Keratinocyte (primary cell): ENCODE measurements at regions not wholly inside any gene's neighbourhood (a gene's known extent, or its start where the extent isn't known, plus 50 kb on each side); places are given as distances from the start of the nearest gene placed in this dataset.

ENCODE experiments used
- DNase-seq: peaks from one replicate; pipeline ENCODE4 v3.0.0-alpha.2; 2011; ENCODE audit warnings: low read depth, missing footprints, low spot score
- FAIRE-seq: peaks from 2 replicates; lab custom pipeline; 2011; peaks lifted over from hg19 to GRCh38; lab: Jason Lieb, UNC
- H2AFZ ChIP-seq: 2 replicates; pipeline ENCODE4 v1.6.0; 2012; ENCODE audit warnings: low read length, control low read depth, inconsistent platforms; ENCODE audit not compliant: control insufficient read depth
- H3K27ac ChIP-seq: 2 replicates; pipeline ENCODE4 v1.5.1; 2011; ENCODE audit warnings: low read length; ENCODE audit not compliant: control insufficient read depth, insufficient read depth
- H3K27me3 ChIP-seq: 3 replicates; pipeline ENCODE4 v1.6.0; 2011; ENCODE audit warnings: low read length; ENCODE audit not compliant: control insufficient read depth, insufficient read depth; ENCODE audit errors: extremely low read depth
- H3K36me3 ChIP-seq, 2 experiments: 2 replicates in 1 of 2; 3 replicates in 1 of 2; pipeline ENCODE4 v1.5.1; 2011; ENCODE audit warnings: low read length in 2 of 2, mild to moderate bottlenecking in 1 of 2; ENCODE audit not compliant: control insufficient read depth in 2 of 2, insufficient read depth in 2 of 2; ENCODE audit errors: extremely low read depth in 1 of 2
- H3K4me1 ChIP-seq: 3 replicates; pipeline ENCODE4 v1.5.1; 2011; ENCODE audit warnings: low read length; ENCODE audit not compliant: control insufficient read depth, insufficient read depth; ENCODE audit errors: extremely low read depth
- H3K4me2 ChIP-seq: 3 replicates; pipeline ENCODE4 v1.6.0; 2011; ENCODE audit warnings: low read depth, low read length; ENCODE audit not compliant: control insufficient read depth, insufficient read depth; ENCODE audit errors: extremely low read depth
- H3K4me3 ChIP-seq, 3 experiments: fragments of 200-600 bp in 1 of 3; sonication (generic) in 1 of 3; 2 replicates in 2 of 3; 3 replicates in 1 of 3; pipeline ENCODE4 v1.5.1; 2011 to 2016; ENCODE audit warnings: low read length in 3 of 3, mild to moderate bottlenecking in 3 of 3, control low read depth in 2 of 3, inconsistent platforms in 1 of 3, low read depth in 1 of 3, mixed read lengths in 1 of 3, mixed run types in 1 of 3, moderate library complexity in 1 of 3; ENCODE audit not compliant: control insufficient read depth in 2 of 3, insufficient read depth in 2 of 3; ENCODE audit errors: extremely low read depth in 1 of 3
- H3K79me2 ChIP-seq: 2 replicates; pipeline ENCODE4 v1.6.0; 2012; ENCODE audit warnings: low read length; ENCODE audit not compliant: control insufficient read depth, insufficient read depth
- H3K9ac ChIP-seq: 3 replicates; pipeline ENCODE4 v1.6.0; 2011; ENCODE audit warnings: low read length; ENCODE audit not compliant: control insufficient read depth, insufficient read depth; ENCODE audit errors: extremely low read depth
- H3K9me1 ChIP-seq: 3 replicates; pipeline ENCODE4 v1.6.0; 2011; ENCODE audit warnings: low read length; ENCODE audit not compliant: control insufficient read depth, insufficient read depth; ENCODE audit errors: extremely low read depth
- H3K9me3 ChIP-seq: 2 replicates; pipeline ENCODE4 v1.5.1; 2012; ENCODE audit warnings: low read depth, low read length; ENCODE audit not compliant: control insufficient read depth
- H4K20me1 ChIP-seq: 3 replicates; pipeline ENCODE4 v1.6.0; 2011; ENCODE audit warnings: low read length; ENCODE audit not compliant: control insufficient read depth, insufficient read depth; ENCODE audit errors: extremely low read depth
- CTCF ChIP-seq, 3 experiments: IDR thresholded peaks in 1 of 3; conservative IDR thresholded peaks in 1 of 3; optimal IDR thresholded peaks in 1 of 3; 2 replicates in 2 of 3; 3 replicates in 1 of 3; pipeline versions ENCODE3 to v1.5.1; 2011; ENCODE audit warnings: low read length in 3 of 3, mild to moderate bottlenecking in 3 of 3, moderate library complexity in 2 of 3, control low read depth in 1 of 3, inconsistent platforms in 1 of 3; ENCODE audit not compliant: insufficient read depth in 2 of 3; ENCODE audit errors: extremely low read depth in 1 of 3
- EZH2 ChIP-seq: IDR thresholded peaks from one replicate; pipeline ENCODE4 v1.6.1; 2012; ENCODE audit warnings: inconsistent platforms, mild to moderate bottlenecking, low read length, moderate library complexity
- dilution Hi-C: fragments of 300-500 bp; cut with MboI; formaldehyde crosslinking; loops from one replicate; pipeline ENCODE4 v1.7.0; 2020; ENCODE audit warnings: low sequenced_read_pairs; ENCODE audit not compliant: extremely low pct_ligation_motif_present

DNA sequence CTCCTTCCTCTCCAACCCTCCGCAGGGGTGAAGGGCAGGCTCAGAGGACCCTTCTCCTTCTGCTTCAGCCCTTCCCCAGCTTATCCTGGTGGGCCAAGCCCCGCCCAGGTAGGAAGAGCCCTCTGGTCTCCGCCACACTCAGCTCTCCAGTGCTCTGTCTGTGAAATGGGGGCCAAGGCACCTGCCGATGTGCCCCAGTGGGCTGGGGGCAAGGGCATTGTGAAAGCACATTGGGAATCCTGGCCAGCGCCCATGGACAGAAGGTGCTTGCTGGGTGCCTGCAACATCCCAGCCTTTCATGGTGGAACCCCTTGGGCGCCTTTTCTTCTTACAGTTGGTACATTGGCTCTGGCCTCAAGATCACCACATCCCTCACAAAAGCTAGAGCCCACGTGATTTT, 150.8 kb downstream of the INHBB start:
- Histone ChIP-seq H3K9me1 (no peaks in the 10 kb centered on the region), H3K36me3 (no peaks in the 10 kb centered on the region), H3K9me3 (no peaks in the 10 kb centered on the region), H3K4me3 (no peak overlapping the region), H3K4me1 (no peaks in the 10 kb centered on the region), H3K27me3 (peaks cover 2% of the 10 kb centered on the region), H2AFZ (no peak overlapping the region), H3K79me2 (no peaks in the 10 kb centered on the region), H3K27ac (no peak overlapping the region), H4K20me1 (no peaks in the 10 kb centered on the region), H3K9ac (no peak overlapping the region), H3K4me2 (no peak overlapping the region)
- DNase-seq: no peak
- TF ChIP-seq CTCF (optimal IDR thresholded peaks at IDR 0.05 in 1 of 3, IDR thresholded peaks at IDR 0.05 in 1 of 3, conservative IDR thresholded peaks at IDR 0.05 in 1 of 3; ENCODE audit: extremely low read depth in 1 of 3, insufficient read depth in 2 of 3, low read length in 3 of 3) (no peak), EZH2 (no peak)
- dilution Hi-C loops: no loop called here
- FAIRE-seq: no peak

- no peaks in the 10 kb centered on the region for H3K9me3 ChIP-seq
- H3K36me3 ChIP-seq: no peaks in the 10 kb centered on the region
- H3K27ac ChIP-seq: no peak overlapping the region
- no peaks in the 10 kb centered on the region for H3K79me2 ChIP-seq
- no peak overlapping the region for H2AFZ ChIP-seq
- DNase-seq: no peak
- no peak overlapping the region for H3K4me3 ChIP-seq
- H3K4me1 ChIP-seq: no peaks in the 10 kb centered on the region
- no peaks in the 10 kb centered on the region for H3K9me1 ChIP-seq
- H4K20me1 ChIP-seq: no peaks in the 10 kb centered on the region
- no peak overlapping the region for H3K9ac ChIP-seq
- FAIRE-seq: no peak
- peaks cover 3% of the 10 kb centered on the region for H3K27me3 ChIP-seq
- TF ChIP-seq EZH2 (no peak), CTCF (optimal IDR thresholded peaks at IDR 0.05 in 1 of 3, IDR thresholded peaks at IDR 0.05 in 1 of 3, conservative IDR thresholded peaks at IDR 0.05 in 1 of 3; ENCODE audit: extremely low read depth in 1 of 3, insufficient read depth in 2 of 3, low read length in 3 of 3) (no peak)
- dilution Hi-C loops: no loop called here
- no peak overlapping the region for H3K4me2 ChIP-seq
Observed at GRCh38 chr2:120497261-120497977, 151.5 kb downstream of the INHBB start.
